GM12874 (cell line): ENCODE measurements at regions not wholly inside any gene's neighbourhood (a gene's known extent, or its start where the extent isn't known, plus 50 kb on each side); places are given as distances from the start of the nearest gene placed in this dataset.

Experiments
- TF ChIP-seq, protein P1 (sequence below): IDR thresholded peaks from 2 replicates; pipeline ENCODE4 v1.5.1; 2011; ENCODE audit warnings: low read depth, mild to moderate bottlenecking, control low read depth, low read length, moderate library complexity; ENCODE audit not compliant: insufficient read depth

DNA sequence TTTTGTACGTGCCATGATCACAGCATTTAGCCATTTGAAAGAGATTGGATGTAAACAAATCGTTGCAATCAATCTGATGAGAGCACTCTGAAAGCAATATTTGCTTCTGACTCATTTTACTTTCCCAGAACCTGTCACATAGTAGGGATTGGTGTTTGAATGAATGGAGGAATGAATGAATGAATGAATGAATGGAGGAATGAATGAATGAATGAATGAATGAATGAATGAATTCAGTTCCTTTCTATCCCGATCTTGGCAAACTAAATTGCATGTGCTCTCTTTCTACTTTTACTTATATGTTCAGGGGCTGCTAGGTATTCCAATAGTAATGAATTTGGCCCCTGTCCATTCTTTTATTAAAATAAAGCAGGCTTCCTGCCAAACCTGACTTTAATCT is 1091.7 kb upstream of the CELF2 start:
- TF ChIP-seq, protein P1, sequence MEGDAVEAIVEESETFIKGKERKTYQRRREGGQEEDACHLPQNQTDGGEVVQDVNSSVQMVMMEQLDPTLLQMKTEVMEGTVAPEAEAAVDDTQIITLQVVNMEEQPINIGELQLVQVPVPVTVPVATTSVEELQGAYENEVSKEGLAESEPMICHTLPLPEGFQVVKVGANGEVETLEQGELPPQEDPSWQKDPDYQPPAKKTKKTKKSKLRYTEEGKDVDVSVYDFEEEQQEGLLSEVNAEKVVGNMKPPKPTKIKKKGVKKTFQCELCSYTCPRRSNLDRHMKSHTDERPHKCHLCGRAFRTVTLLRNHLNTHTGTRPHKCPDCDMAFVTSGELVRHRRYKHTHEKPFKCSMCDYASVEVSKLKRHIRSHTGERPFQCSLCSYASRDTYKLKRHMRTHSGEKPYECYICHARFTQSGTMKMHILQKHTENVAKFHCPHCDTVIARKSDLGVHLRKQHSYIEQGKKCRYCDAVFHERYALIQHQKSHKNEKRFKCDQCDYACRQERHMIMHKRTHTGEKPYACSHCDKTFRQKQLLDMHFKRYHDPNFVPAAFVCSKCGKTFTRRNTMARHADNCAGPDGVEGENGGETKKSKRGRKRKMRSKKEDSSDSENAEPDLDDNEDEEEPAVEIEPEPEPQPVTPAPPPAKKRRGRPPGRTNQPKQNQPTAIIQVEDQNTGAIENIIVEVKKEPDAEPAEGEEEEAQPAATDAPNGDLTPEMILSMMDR = no peak

DNA sequence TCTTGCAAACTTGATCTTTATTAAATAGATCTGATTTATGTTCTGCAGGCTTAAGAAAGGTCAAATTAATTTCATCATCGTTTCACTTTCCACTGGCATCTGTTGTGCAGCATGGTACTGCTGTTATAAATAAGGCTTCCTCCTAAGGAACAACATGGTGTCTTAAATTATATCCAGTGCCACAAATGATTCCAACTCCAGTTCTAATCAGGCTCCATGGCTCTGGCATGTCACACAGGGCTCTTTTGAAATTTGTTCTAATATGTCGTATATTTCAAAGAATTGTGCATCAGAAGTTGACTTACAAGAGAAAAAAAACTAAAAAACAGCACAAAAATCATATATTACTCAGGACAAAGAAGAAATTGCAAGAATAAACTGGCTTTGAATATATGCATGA is 1090.8 kb upstream of the CELF2 start:
- TF ChIP-seq, protein P1 = no peak

DNA sequence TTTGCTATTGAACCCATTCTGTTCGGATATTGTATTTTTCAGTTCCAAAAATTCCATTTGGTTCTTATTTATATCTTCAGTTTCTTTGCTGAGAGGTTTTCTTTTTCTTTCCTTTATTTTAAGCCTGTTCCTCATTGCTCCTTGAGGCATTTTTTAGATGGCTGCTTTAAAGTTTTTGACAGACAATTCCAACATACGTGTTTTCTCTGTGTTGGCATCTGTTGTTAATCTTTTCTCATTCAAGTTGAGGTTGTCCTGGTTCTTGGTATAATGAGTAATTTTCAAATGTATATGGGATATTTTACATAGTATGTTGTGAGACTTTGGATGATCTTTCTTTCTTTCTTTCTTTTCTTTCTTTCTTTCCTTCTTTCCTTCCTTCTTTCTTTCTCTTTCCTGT is 1078.0 kb upstream of the CELF2 start:
- TF ChIP-seq, protein P1 = no peak

DNA sequence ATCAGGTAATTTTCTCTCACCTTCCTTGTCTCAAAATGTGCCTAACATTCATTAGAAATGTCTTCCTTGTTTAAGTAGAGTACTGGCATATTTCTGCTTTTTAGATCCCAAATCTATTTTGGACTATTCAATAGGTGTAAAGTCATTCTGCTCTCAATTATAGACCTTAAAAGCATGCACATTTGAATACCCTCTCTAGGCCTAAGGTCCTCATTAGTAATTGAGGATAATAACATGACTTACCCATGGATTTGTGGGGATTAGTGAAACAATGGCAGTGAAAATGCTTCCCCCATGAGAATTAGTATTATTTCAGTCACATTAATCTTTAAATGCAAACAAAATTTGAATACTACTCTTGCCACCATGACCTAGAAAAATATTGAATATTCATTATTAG is 1073.0 kb upstream of the CELF2 start:
- TF ChIP-seq, protein P1 = no peak

DNA sequence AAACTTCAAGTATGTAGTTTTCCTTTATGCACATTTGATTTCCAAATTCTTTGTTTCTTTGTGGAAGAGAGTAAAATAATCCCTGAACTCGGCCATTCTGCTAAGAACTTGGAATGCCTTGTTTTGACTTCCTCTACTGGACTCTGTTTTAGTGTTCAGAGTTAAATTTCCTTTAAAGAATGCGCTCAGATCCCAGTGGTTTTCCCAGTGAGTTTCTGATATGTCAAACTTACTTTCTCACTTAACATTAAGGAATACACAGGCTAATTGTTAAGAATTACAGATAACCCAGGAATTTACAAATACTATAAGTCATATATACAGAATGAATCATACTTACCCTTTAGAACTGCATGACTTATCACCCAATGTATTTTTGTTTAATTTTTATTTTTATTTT is 1067.6 kb upstream of the CELF2 start:
- TF ChIP-seq, protein P1 = no peak

DNA sequence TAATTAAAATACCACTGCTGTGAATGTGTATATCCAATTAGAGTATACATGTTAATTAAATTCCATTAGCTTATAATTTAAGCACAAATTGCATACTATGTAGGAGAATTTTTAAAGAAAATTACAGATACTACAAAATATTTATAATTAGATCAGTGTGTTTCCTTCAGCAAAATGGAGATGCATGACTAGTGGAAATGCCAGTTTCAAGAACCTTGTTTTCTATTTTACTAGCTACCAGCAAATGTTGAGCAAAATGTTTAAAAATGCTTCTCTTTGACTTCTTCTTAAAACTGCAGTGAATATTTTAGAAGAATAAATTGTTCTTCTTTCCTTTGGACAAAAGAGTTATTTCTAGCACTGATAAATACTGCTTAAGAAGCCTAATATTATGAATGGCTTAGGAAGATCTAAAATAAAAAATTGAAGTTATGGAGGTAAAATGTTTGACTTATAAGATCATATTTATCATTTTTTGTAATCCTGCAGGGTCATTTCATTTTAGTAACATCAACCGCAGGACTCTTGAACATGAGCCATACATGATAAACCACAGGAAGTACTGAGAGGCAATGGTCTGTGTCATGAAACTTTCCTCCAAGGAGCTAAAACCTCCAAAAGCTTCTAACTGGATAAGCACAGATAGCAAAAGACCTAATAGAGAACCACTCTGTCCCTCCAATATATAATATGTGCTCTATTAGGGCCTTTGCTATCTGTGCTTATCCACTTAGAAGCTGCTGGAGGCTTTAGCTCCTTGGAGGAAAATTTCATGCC is 1066.0 kb upstream of the CELF2 start:
- TF ChIP-seq, protein P1 = no peak

DNA sequence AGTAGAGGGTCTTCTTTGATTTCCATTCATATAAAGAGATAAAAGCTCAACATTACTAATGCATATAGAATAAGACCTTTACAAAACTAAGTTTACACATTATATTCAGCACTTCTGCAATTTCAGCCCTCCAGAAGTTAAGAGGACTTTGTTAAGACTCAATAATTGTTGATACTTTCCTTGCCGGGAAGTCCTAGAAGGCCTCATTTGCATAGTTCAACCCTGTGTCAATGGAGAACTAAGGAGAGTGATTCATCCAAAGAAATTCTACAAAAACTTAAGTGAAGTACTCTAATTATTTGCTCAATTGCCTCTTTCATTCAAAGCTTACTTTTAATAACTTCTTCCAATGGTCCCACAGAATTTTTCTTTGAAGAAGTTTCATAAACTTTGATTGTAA is 1060.3 kb upstream of the CELF2 start:
- TF ChIP-seq, protein P1 = no peak
